ENCODE measurements at regions not wholly inside any gene's neighbourhood (a gene's known extent, or its start where the extent isn't known, plus 50 kb on each side); places are given as distances from the start of the nearest gene placed in this dataset.
A peak's percentile ranks its signal among the peaks of the same experiment; 100 is the strongest.

DNA sequence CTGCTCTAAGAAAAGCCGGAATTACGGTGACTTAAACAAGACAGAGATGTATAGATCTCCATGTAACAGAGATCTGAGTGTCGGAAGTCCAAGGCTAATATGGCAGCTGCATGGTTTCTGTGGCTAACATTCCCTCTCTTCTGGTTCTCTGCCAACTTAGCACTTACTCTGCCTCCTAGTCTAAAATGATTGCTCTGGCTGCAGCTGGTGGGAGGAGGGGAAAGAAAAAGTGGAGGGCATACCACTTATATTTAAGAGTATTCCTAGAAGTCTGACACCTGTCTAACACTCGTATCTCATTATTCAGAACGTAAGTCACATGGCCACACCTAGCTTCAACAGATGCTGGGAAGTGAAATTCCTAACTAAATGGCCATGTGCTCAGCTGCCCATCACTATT is 551.5 kb upstream of the TLE4 start:
- Histone ChIP-seq H3K9me3 (ENCODE audit: low read depth) (no peaks in the 10 kb centered on the region), H3K27me3 (no peaks in the 10 kb centered on the region), H3K4me1 (ENCODE audit: low read depth) (no peaks in the 10 kb centered on the region), H3K36me3 (no peaks in the 10 kb centered on the region), H3K4me3 (no peak overlapping the region), H3K27ac (no peak overlapping the region)
- TF ChIP-seq, protein P1, sequence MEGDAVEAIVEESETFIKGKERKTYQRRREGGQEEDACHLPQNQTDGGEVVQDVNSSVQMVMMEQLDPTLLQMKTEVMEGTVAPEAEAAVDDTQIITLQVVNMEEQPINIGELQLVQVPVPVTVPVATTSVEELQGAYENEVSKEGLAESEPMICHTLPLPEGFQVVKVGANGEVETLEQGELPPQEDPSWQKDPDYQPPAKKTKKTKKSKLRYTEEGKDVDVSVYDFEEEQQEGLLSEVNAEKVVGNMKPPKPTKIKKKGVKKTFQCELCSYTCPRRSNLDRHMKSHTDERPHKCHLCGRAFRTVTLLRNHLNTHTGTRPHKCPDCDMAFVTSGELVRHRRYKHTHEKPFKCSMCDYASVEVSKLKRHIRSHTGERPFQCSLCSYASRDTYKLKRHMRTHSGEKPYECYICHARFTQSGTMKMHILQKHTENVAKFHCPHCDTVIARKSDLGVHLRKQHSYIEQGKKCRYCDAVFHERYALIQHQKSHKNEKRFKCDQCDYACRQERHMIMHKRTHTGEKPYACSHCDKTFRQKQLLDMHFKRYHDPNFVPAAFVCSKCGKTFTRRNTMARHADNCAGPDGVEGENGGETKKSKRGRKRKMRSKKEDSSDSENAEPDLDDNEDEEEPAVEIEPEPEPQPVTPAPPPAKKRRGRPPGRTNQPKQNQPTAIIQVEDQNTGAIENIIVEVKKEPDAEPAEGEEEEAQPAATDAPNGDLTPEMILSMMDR (IDR thresholded peaks at IDR 0.05; ENCODE audit: low read depth, low read length) = no peak
- no peak for DNase-seq (ENCODE audit: low read depth in 1 of 2, low spot score in 1 of 2)

DNA sequence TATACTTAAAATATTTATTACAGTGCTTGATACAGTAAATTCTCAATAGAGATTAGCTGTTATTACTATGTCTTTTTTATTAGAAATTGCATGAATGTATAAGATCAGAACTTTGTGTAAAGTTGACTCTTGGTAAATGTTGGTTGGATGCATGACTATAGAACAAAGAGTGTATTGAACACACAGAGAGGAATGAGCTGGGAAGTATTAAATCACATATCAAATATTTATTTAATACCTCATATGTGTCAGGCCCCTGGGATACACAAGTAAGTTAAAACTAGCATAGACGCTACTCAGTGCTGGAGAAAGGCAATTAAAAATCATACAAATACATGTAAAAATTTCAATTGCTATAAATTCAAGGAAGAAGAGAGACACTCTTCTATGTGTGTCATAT is 550.7 kb upstream of the TLE4 start:
- no peaks in the 10 kb centered on the region for H3K4me1 ChIP-seq (ENCODE audit: low read depth)
- no peaks in the 10 kb centered on the region for H3K36me3 ChIP-seq
- H3K27ac ChIP-seq = no peak overlapping the region
- H3K4me3 ChIP-seq = no peak overlapping the region
- TF ChIP-seq, protein P1 (IDR thresholded peaks at IDR 0.05; ENCODE audit: low read depth, low read length) = no peak
- no peaks in the 10 kb centered on the region for H3K9me3 ChIP-seq (ENCODE audit: low read depth)
- no peak for DNase-seq (ENCODE audit: low read depth in 1 of 2, low spot score in 1 of 2)
- H3K27me3 ChIP-seq = no peaks in the 10 kb centered on the region

DNA sequence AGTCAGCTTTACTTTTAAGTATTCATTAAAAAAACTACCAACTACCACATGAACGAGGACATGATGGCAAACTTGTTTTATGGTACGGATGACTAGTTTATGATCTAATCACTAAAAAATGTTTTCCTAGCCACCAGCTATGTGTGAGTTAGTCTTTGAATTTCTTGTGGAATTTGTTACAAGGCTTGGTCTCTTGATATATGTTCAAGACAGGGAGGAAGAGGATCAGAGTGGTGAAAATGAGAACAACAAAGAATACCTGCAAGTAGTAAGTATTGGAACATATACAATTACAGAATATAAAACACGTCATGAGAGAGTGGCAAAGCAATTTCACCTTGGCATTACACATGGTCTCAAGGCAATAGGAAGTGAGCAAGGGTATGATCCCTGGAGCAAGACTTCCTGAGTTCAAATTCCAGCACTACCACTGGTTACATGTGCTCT is 548.6 kb upstream of the TLE4 start:
- TF ChIP-seq, protein P1 (IDR thresholded peaks at IDR 0.05; ENCODE audit: low read depth, low read length) = no peak
- peak in 1 of 2 donors; percentile 69 for DNase-seq (ENCODE audit: low read depth in 1 of 2, low spot score in 1 of 2)
- Histone ChIP-seq H3K9me3 (ENCODE audit: low read depth) (no peaks in the 10 kb centered on the region), H3K4me1 (ENCODE audit: low read depth) (no peaks in the 10 kb centered on the region), H3K4me3 (no peak overlapping the region), H3K36me3 (no peaks in the 10 kb centered on the region), H3K27ac (no peak overlapping the region), H3K27me3 (no peaks in the 10 kb centered on the region)

DNA sequence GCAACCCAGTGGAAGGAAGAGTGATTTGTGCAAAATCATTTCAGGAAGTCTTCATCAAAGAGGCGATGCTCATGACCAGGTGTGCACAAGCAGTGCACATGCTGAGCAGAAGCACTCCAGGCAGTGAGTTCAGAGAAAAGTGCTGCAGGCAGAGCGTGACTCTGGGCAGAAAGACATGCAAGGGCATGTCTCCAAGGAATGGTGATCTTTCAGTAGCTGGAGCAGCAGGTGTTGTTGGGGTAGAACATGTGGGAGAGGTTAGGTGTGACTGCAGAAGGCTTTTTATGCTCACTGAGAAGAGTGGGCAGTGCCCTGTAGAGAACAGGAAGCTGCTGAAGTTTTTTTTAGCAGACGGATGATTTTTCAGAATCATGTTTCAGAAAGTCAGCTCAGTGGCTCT is 545.4 kb upstream of the TLE4 start:
- no peak overlapping the region for H3K27ac ChIP-seq
- no peaks in the 10 kb centered on the region for H3K36me3 ChIP-seq
- TF ChIP-seq, protein P1 (IDR thresholded peaks at IDR 0.05; ENCODE audit: low read depth, low read length) = no peak
- H3K27me3 ChIP-seq = no peaks in the 10 kb centered on the region
- no peaks in the 10 kb centered on the region for H3K4me1 ChIP-seq (ENCODE audit: low read depth)
- no peak overlapping the region for H3K4me3 ChIP-seq
- no peaks in the 10 kb centered on the region for H3K9me3 ChIP-seq (ENCODE audit: low read depth)
- no peak for DNase-seq (ENCODE audit: low read depth in 1 of 2, low spot score in 1 of 2)

DNA sequence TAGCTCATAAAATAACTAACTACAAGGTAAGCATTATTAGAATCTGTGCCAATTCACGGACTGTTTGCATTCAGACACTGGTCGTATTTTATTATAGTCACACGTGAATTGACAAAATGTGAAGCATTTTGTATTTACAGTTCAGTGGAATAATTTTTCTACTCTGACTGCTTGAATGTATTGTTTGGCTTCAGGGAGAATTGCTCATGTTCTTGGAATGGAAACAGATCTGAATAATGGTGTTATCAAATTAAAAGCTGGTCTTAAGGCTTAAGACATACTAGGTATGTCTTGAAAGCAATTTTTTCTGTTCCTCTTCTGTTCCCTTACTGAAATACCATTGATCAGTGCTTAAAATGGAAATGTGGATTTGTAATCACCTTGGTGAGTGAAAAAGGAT is 543.7 kb upstream of the TLE4 start:
- no peaks in the 10 kb centered on the region for H3K27me3 ChIP-seq
- H3K4me1 ChIP-seq (ENCODE audit: low read depth) = no peaks in the 10 kb centered on the region
- H3K9me3 ChIP-seq (ENCODE audit: low read depth) = no peaks in the 10 kb centered on the region
- no peak overlapping the region for H3K4me3 ChIP-seq
- no peak for DNase-seq (ENCODE audit: low read depth in 1 of 2, low spot score in 1 of 2)
- H3K36me3 ChIP-seq = no peaks in the 10 kb centered on the region
- no peak overlapping the region for H3K27ac ChIP-seq
- TF ChIP-seq, protein P1 (IDR thresholded peaks at IDR 0.05; ENCODE audit: low read depth, low read length) = no peak

DNA sequence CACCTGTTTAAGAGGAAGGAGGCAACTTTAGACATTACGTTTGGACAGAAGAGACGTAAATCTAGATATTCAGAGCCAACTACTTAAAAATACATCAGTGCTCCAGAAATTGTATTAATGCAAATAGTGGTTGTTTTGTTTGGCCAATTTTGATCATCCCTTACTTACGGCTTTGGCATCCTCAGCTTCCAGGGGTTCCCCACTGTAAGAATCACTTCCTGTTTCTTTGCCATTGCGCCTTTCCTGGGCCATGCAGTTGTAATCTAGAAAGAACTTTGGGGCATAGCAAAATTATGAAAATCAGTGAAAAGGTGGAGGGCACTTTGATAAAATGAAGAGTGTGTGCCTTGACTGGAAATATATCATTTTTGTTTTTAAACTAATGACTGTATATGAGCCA is 537.2 kb upstream of the TLE4 start:
- H3K27me3 ChIP-seq = no peaks in the 10 kb centered on the region
- no peaks in the 10 kb centered on the region for H3K4me1 ChIP-seq (ENCODE audit: low read depth)
- no peak for DNase-seq (ENCODE audit: low read depth in 1 of 2, low spot score in 1 of 2)
- H3K36me3 ChIP-seq = no peaks in the 10 kb centered on the region
- no peaks in the 10 kb centered on the region for H3K9me3 ChIP-seq (ENCODE audit: low read depth)
- H3K4me3 ChIP-seq = no peak overlapping the region
- TF ChIP-seq, protein P1 (IDR thresholded peaks at IDR 0.05; ENCODE audit: low read depth, low read length) = no peak
- no peak overlapping the region for H3K27ac ChIP-seq
